SK-N-DZ (cell line): ENCODE measurements at regions not wholly inside any gene's neighbourhood (a gene's known extent, or its start where the extent isn't known, plus 50 kb on each side); places are given as distances from the start of the nearest gene placed in this dataset.
A peak's percentile ranks its signal among the peaks of the same experiment; 100 is the strongest.

Experiments used
- DNase-seq: peaks from one replicate; pipeline ENCODE4 v3.0.0-alpha.2; 2015; ENCODE audit warnings: low spot score

DNA sequence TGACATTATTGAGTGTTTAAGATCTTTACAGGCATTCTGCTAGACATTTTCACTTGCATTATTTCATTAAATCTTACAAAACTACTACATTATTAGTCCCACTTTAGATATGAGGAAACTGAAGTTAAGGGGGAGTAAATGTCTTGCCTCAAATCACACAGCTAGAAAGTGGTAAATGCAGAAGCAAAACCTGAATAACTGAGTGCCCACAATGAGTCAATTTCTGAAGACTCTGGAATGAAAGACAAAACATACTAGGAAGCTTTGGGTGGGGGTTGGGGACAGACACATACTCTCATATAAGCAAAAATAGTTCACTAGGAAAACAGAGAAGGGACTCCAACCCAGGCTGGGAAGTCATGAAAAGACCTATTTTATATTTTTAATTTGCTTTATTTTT, 214.4 kb upstream of the LRATD1 start:
- DNase-seq: no peak

DNA sequence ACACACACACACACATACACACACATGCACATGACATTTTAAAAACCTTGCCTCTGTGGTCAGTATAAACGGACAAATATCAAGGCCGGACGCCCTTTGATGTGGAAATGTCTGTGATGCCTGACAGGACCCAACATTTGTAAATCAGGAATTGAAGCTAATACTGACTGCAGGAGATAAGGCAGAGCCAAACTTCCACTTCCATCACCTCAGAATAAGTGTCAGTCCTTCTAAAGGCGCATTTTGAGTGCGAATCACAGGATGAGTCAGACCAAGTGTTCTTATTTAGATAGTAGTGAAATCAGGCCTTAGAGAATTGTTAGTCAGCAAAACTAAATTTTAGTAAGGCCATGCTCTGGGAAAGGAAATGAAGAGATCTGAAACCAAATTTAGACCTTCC, 211.7 kb upstream of the LRATD1 start:
- DNase-seq: no peak

DNA sequence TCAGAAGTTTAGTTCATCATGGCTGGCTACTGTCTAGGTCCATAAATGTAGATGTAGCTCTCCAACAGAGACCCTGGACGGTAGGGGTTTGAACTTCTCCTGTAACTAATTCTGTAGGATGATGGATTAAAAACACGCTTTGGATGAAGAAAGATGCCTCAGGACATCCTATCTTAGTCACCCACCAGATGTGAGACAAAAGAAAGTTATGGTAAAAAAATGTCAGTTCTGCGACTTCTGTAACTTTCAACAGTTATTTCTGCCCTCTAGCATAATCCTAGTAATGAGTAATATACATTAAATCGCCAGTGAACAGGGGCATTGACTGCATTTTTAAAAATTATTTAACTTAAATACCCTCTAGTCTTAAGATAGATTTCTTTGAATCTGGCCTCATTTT, 210.1 kb upstream of the LRATD1 start:
- no peak for DNase-seq

DNA sequence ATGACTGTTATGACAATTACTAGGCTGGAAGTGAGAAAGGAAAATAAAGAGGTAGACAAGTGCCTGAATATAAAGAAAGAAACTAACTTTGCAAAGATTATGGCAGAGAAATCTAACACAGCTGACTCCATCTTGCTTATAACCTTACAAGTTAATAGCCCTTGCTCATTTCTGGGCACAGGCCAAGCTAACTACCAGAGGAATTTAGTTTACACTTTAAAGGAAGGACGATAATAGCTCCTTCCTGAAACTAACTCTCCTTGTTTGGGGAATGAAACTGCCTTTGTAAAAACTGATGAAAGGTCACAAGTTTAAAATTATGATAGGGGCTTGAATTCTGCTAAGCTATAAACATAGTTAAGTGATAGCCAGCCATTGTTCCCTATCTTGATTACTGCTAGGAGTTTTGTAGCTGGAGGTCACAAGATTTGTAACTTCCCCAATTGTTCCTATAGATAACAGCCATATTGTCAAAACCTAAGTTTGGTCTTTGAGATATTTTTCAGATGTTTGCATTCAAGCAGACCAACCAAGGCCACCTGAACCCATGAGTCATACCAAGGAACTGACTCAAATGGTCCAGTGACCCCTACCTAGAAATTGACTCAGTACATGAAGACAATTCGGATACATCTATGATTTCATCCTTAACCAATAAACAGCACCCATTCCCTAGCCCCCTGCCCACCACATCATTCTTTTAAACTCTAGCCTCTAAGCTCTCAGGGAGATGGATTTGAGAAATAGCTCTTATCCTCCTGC, 209.2 kb upstream of the LRATD1 start:
- no peak for DNase-seq

DNA sequence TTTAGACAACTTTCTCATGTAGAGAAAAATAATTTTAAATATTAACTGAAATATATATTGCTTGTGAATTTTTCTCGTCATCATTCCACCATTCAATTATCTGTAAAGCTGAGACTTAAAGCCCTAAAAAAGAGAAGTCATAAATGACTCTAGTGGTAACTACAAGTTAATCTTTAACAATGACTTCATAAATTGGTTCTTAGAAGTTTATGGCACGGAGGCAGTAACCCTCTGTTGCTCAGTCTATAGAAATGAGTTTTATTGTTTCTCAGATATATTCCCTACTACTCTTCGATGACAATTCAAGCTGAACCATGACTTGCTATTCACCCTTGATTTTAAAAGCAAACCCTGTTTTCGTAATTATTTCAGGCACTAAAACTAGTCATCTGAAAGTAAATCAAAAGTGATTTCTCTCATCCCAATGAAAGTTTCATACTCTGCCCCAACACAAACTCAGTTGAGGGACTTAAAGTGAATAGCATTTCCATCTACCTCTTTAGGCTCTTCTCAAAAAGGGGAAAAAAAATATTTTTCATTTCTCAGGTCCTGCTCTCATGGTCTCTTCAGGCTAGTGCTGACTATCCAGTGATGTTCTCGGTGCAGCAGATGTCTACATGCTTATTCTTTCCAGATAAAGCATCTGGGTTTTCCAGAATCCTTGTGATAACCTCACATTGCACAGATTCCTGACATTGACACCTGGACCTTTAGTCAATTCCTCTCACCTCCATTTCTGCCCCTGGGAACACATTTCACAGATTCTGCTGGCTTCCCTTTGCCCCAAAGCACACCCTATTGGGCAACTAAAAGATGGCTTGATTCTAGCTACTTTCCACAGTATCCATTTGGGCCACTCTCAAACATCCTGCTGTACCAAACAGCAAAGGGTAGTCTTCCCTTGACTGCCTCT, 207.8 kb upstream of the LRATD1 start:
- DNase-seq: no peak

DNA sequence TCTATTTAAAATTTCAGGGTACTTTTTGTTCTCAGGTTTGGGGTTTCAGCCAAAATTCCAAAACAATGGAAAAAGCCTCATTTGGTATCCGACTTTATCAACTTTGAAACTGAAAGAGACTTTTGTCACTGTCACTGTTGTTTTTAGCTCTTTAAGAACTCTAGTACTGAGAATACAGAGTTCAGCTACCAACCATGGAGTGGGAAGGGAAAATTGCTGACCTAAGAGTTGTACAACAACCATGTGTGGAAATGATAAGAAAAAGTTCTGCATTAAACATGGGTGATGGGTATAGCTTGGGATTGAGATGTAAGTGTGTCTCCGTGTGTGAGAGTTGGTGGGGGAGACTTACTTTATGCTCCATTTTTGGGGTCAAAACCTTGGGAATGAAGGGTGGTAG, 206.6 kb upstream of the LRATD1 start:
- DNase-seq: no peak

DNA sequence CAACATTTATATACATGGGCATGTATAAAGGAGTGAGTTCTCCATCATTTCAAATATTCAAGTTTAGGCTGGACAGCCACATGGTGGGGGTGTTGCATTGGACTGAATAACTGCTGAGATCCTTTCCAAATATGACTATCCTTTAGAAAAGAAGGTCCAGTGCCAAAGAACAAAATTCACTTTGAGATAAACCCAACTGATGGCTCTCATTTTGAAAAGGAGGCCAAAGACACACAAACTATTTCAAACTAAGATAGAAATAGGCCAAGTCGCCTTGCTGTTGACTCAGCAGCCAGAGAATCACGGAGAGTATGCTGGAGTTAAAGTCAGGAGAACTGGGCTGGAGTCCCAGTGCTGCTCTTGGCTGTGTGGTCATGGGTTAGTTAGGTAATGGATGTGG, 204.5 kb upstream of the LRATD1 start:
- DNase-seq: no peak

DNA sequence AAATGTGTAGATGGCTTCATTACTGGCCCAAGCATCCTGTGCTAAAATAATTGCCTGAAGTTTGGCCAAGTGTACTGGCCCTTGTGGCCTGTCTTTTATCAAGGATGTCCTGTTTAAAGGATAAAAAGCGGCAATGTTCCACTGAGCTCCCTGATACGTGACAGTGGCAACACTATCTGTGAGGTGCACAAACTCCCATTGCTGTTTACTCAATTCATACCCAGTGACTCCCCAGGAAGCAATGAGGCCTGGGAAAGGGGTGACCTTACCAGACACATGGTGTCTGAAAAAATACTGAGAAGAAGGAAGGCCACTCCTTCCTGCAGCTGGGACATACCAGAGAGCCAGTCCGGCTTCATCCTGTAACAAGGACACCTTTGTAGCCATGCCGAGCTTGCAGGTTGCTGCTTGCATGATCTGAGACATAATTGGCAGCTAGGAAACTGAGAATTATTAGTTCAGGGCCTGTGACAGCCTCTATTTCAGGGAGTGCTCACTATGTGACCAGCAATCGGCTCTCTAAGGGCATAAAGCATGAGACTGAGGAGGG, 198.5 kb upstream of the LRATD1 start:
- DNase-seq: no peak

DNA sequence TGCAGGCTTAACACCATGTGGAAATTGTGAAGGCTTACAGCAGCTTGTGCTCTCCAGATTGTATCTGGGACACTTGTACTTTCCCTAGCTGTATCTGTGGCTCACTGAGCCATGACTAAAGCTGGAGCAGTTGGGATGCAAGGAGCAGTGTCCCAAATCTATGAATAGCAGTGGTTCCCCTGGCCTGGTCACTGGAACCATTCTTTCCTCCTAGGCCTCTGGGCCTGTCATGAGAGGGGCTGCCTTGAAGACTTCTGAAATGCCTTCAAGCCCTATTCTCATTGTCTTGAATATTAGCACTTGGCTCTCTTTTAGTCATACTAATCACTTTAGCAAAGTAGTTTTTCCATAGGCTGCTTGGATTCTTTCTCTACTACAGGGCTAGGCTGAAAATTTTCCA, 186.8 kb upstream of the LRATD1 start:
- no peak for DNase-seq

DNA sequence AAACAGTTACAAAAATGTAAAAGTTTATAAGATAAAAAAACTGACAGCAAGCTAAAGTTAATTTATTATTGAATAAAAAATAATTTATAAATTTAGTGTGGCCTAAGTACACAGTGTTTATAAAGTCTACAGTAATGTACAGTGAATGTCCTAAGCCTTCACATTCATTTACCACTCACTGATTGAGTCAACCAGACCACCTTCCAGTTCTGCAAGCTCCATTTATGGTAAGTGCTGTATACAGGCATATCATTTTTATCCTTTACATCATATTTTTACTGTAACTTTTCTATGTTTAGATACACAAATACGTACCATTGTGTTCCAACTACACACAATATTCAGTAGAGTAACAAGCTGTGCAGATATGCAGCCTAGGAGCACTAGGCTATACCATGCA, 184.2 kb upstream of the LRATD1 start:
- DNase-seq: no peak

DNA sequence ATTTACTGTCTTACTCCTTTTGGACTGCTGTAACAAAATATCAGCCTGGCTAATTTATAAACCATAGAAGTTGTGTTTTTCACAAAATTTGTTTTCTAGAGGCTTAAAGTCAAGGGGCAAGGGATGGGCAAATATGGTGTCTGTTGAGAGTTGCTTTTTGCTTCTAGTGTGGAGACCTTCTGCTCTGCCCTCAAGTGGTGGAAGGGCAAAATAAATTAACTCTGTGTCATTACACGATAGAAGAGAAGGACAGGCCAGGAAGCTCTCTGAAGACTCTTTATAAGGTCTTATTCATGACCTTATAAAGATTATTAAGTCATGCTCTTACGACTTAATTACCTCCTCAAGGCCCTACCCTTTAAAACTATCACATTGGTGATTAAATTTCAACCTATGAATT, 181.2 kb upstream of the LRATD1 start:
- DNase-seq: peak; percentile 12

DNA sequence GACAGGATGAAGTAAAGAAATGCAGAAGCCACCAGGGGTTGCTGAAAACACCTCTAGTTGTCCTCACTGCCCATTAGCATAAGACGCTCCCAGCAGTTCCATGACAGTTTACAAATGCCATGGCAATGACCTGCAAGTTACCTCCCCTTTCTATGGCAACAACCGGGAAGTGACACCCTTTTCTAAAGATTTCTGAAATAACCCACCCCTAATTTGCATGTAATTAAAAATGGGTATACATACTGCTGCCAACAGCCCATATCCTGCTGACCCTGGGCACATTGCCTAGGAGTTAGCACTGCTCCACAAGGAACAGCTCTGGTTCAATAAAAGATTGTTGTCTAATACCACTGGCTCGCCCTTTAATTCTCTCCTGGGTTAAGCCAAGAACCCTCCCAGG, 178.3 kb upstream of the LRATD1 start:
- DNase-seq: no peak

DNA sequence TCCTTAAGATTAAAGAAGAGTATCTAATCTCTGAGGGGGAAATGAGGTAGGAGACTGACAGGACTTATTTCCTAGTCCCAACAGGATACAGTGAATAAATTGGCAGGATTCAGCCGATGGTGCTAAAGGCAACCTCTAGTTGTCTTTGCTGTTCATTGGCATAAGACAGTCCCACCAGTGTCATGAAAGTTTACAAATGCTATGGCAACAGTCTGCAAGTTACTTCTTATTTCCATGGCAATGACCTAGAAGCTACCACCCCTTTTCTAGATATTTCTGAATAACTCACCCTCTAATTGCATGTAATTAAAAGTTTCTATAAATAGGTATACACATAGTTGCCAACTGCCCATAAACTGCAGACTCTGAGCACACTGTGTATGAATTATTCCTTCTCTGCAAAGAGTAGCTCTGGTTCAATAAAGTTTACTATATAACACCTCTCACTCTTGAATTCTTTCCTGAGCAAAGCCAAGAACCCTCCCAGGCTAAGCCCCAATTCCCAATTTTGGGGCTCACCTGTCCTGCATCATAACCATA, 172.7 kb upstream of the LRATD1 start:
- DNase-seq: no peak

DNA sequence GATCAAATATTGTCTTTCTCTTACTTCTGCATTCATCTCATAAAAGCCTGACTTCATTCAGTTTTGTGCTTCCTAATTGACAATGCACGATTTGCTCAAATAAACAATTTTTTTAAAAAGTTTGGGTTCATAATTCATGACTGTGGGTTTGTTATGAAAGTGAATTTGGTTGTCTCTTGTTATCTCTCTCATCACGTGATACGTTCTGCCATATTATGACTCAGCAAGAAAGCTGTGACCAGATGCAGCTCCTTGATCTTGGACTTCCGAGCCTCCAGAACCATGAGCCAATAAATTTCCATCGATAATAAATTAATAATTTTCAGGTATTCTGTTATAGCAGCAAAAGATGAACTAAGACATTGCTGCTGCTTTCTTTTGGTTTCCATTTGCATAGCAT, 156.5 kb upstream of the LRATD1 start:
- no peak for DNase-seq

DNA sequence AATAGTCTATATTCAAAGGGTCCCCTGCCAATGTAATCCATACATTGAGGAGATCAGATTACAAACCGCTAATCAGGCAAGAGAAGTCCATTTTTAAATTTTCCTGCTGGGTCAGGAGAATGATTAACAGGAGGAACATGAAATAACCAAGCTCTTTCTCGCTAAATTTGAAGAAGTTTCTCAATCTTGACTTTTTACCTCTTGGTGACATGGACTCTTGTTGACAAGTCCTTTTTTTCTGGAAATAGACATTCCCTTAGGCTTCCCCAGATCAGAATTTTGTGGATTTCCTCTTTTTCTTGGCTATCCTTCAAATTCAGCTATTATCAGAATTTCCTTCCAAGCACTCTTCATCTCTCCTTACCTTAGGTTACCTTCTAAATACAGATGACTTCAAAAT, 153.0 kb upstream of the LRATD1 start:
- DNase-seq: no peak

DNA sequence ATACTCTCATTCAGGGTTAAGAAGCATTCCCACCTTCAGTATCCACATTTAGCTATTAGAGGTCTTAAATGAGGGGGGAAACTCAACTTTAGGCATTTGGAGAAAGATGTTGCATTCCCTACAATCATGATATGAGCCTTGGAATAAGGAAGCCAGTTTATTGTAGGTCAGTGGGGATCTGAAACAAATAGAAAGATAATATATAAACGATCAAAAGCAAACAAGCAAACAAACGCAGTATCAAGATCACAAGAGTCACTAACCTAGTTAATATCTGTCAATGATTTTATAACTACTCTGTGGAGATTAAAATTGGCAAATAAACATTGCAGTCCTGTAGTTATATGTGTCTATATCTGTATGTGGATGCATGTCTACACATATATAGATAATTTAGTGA, 152.4 kb upstream of the LRATD1 start:
- no peak for DNase-seq

DNA sequence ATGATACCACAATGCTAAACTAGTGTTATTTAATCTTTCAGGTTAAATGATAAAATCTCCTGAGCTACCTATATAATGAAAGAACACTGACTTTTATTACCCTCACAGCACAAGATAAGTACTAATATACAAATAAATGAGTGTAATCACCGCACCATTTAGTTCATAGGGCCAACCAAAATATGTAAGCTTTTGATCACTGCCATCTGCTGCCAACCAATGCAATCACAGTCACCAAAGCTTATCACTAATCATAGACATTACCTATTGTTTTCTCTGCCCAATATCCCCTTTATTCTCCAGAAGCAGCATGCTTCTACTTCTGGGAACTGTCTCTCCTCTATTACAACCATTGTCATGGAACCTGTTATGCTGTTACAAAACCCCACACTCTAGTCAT, 151.6 kb upstream of the LRATD1 start:
- DNase-seq: no peak

DNA sequence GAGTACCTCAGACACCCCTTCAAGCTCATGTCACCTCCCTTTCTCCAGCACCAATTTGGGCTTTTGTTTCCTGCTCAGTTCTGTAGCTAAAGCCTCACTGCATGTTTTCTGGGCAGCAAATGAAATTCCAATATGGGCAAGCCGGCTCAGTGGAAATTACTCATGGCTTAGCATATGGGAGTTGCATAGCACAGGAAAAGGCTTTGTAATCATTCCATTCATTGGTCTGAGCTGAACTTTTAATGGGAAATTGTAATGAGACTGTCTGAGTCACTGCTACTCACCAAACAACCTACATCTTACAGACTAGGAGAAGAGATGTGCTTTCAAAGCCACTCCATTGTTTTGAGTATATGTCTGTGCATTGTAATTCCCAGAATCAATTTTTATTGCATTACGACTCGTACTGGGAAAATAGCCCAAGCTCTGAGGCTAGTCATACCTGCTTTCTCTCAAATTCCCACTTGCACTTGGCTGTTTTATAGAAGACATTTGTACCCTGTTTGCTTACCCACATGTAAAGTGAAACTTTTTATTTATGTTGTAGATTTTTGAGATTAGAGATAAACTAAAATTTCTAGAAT, 139.5 kb upstream of the LRATD1 start:
- DNase-seq: peak; percentile 10

DNA sequence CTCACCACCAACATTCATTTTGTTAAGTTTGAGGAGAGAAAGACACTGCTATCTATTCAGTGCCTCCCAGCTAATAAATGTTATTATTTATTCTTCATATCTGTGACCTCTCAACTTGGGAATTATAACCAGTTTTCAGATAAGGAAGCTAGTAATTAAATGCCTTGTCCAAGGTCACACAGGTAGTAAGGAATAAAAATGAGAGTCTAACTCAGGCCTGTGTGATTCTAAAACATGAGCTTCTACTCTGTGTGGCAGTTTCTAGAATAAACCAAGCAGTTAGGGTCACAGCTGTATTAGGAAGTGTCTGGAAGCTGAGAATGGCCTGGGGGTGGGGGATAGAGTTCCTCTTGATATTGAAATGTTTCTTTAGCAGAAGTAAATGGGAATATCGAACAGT, 137.8 kb upstream of the LRATD1 start:
- no peak for DNase-seq

DNA sequence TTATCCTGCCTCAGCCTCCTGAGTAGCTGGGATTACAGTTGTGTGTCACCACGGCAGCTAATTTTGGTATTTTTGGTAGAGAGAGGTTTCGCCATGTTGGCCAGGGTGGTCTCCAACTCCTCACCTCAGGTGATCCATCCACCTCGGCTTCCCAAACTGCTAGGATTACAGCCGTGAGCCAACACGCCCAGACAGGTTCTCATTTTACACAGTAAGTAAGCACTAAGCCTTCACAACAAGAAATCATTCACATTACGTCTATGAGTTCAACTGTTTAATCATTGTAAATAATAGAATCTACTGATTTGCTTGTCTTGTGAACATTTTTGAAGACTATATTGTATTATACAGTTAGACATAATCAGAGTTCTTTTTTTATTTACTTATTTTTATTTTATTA, 131.5 kb upstream of the LRATD1 start:
- DNase-seq: no peak

DNA sequence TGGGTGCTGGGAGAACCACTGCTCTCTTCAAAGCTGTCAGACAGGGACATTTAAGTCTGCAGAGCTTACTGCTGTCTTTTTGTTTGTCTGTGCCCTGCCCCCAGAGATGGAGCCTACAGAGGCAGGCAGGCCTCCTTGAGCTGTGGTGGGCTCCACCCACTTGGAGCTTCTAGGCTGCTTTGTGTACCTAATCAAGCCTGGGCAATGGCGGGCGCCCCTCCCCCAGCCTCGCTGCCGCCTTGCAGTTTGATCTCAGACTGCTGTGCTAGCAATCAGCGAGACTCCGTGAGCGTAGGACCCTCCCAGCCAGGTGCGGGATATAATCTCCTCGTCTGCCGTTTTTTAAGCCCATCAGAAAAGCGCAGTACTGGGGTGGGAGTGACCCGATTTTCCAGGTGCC, 125.6 kb upstream of the LRATD1 start:
- DNase-seq: peak; percentile 6

DNA sequence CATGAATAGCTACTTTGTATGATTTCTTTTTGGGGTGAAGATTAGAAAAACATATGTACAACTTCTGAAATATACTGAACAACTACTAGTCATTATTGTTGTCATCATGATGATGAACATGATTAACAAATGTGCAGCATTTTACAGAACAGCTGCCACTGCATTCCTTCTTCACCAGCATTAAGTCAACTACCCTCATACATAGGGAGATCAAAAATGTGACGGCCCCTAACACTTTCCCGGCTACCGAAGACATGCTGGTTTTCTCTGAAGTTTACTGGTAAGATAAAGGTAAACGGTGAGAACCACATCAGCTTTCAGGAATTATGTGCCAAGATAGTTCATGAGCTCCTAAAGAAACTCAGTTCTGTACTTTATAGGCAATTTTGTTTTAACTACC, 121.0 kb upstream of the LRATD1 start:
- no peak for DNase-seq
